Erythroblast (primary cell): ENCODE measurements at regions not wholly inside any gene's neighbourhood (a gene's known extent, or its start where the extent isn't known, plus 50 kb on each side); places are given as distances from the start of the nearest gene placed in this dataset.

Experiments
- DNase-seq, 2 experiments: peaks; one replicate each; lab custom pipeline; 2025; lab: John Stamatoyannopoulos, UW
- GATA1 ChIP-seq: IDR thresholded peaks from 2 replicates; pipeline ENCODE4 v1.6.1; 2011; ENCODE audit warnings: low read depth, mild to moderate bottlenecking, control low read depth, low read length, moderate library complexity
- POLR2A ChIP-seq: IDR thresholded peaks from 2 replicates; pipeline ENCODE4 v1.6.1; 2011; ENCODE audit warnings: mild to moderate bottlenecking, low read length

GRCh38 chr1:229782469-229782868, 156.4 kb downstream of the URB2 start:
- no peak for DNase-seq
- no peak for TF ChIP-seq POLR2A
- TF ChIP-seq GATA1 = no peak

GRCh38 chr1:229784834-229785233, 158.8 kb downstream of the URB2 start:
- no peak for DNase-seq
- TF ChIP-seq POLR2A (no peak), GATA1 (no peak)

GRCh38 chr1:229786974-229787610, 161.0 kb downstream of the URB2 start:
- no peak for DNase-seq
- TF ChIP-seq POLR2A (no peak), GATA1 (no peak)

GRCh38 chr1:229788004-229788403, 162.0 kb downstream of the URB2 start:
- TF ChIP-seq GATA1 = no peak
- no peak for TF ChIP-seq POLR2A
- no peak for DNase-seq

- DNase-seq = no peak
- no peak for TF ChIP-seq POLR2A
- no peak for TF ChIP-seq GATA1
Observed at GRCh38 chr1:229792012-229792975, 166.2 kb downstream of the URB2 start.

GRCh38 chr1:229793488-229793887, 167.4 kb downstream of the URB2 start:
- DNase-seq = no peak
- no peak for TF ChIP-seq GATA1
- TF ChIP-seq POLR2A = no peak

- no peak for DNase-seq
- TF ChIP-seq POLR2A (no peak), GATA1 (no peak)
Observed at GRCh38 chr1:229798558-229798957, 172.5 kb downstream of the URB2 start.

- DNase-seq = no peak
- TF ChIP-seq GATA1 (no peak), POLR2A (no peak)
Observed at GRCh38 chr1:229803626-229804217, 177.7 kb downstream of the URB2 start.

- no peak for DNase-seq
- no peak for TF ChIP-seq GATA1
- no peak for TF ChIP-seq POLR2A
Observed at GRCh38 chr1:229808272-229808671, 182.2 kb downstream of the URB2 start.

- no peak for DNase-seq
- TF ChIP-seq GATA1 (no peak), POLR2A (no peak)
Observed at GRCh38 chr1:229810140-229810539, 184.1 kb downstream of the URB2 start.

- TF ChIP-seq POLR2A (no peak), GATA1 (no peak)
- no peak for DNase-seq
Observed at GRCh38 chr1:229810961-229811360, 184.9 kb downstream of the URB2 start.

- no peak for DNase-seq
- TF ChIP-seq POLR2A (no peak), GATA1 (no peak)
Observed at GRCh38 chr1:229812148-229812547, 186.1 kb downstream of the URB2 start.

GRCh38 chr1:229812693-229813092, 186.6 kb downstream of the URB2 start:
- TF ChIP-seq GATA1 (no peak), POLR2A (no peak)
- DNase-seq = no peak

- DNase-seq = no peak
- TF ChIP-seq GATA1 (no peak), POLR2A (no peak)
Observed at GRCh38 chr1:229815076-229815475, 189.0 kb downstream of the URB2 start.

- DNase-seq = no peak
- TF ChIP-seq POLR2A (no peak), GATA1 (no peak)
Observed at GRCh38 chr1:229815961-229816360, 189.9 kb downstream of the URB2 start.
